ENCODE measurements at regions not wholly inside any gene's neighbourhood (a gene's known extent, or its start where the extent isn't known, plus 50 kb on each side); places are given as distances from the start of the nearest gene placed in this dataset.

DNA sequence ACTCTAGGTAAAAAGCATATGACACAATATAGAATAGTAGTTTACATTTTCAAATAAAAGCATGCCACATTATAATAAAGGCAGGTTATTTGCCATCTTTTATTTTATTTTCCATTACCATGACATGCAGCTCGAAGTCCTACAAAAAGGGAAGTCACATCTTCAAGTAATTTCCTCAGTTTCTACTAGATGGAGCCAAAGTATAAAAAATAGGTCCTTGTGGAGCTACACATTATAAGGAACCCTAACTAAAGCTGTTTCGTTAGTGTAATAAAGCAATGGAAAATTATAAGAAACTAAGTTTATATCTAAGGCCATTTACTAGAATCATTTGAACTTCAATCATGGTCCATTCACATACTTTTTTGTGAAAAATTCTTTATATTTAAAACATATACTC lies 674.5 kb downstream of the KCNJ3 start:
- TF ChIP-seq, protein P1, sequence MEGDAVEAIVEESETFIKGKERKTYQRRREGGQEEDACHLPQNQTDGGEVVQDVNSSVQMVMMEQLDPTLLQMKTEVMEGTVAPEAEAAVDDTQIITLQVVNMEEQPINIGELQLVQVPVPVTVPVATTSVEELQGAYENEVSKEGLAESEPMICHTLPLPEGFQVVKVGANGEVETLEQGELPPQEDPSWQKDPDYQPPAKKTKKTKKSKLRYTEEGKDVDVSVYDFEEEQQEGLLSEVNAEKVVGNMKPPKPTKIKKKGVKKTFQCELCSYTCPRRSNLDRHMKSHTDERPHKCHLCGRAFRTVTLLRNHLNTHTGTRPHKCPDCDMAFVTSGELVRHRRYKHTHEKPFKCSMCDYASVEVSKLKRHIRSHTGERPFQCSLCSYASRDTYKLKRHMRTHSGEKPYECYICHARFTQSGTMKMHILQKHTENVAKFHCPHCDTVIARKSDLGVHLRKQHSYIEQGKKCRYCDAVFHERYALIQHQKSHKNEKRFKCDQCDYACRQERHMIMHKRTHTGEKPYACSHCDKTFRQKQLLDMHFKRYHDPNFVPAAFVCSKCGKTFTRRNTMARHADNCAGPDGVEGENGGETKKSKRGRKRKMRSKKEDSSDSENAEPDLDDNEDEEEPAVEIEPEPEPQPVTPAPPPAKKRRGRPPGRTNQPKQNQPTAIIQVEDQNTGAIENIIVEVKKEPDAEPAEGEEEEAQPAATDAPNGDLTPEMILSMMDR (conservative IDR thresholded peaks at IDR 0.05; ENCODE audit: low read length) = peak; percentile 70
- no peak for TF ChIP-seq EZH2phosphoT487 (IDR thresholded peaks at IDR 0.05; ENCODE audit: borderline replicate concordance)
